ENCODE measurements at regions not wholly inside any gene's neighbourhood (a gene's known extent, or its start where the extent isn't known, plus 50 kb on each side); places are given as distances from the start of the nearest gene placed in this dataset.
"Not testable (repeated sequence)": the region's sequence is repeated elsewhere in the genome, so short reads cannot be mapped to it uniquely, and the experiment has no call there.

DNA sequence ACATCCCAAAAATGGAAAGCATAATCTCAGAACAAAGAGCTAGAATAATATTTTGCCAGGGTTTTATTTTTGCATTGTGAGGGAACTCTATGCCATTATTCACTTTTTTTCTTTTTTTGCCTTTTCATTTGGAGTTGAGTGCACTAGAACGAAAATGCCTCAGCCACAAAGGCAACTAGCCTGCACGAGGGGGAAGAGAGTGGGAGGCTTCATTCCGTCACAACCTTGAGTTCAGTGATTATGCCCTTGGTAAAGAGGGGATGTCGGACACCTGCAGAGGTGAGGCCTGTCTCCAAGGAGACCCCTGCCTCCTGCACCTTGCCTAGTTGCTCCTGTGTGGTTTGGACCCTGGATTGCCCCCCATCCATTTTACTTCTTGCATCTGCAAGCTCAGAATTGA lies 232.7 kb downstream of the TEX36 start:
- no peak for DNase-seq

GRCh38 chr10:125449571-125449970 lies 233.4 kb downstream of the TEX36 start:
- no peak for DNase-seq

DNA sequence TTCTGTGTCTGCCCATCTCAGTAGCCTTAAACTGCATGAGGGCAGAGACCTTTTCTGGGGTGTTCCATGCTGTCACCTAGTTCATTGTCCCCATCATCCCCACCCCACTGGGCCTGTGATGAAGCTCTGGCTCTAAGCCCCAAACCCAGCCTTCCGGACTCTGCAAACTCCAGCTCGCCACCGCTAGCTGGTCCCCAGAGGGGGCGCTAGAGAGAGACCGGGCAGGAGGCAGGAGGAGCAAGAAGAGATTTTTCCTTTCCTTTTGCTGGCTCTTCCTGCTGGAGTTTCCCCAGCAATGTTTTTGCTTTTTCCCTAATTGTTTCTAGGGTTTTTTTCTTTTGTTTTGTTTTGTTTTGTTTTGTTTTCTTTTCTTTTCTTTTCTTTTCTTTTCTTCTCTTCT lies 234.4 kb downstream of the TEX36 start:
- no peak for DNase-seq

GRCh38 chr10:125444790-125445189 lies 238.2 kb downstream of the TEX36 start:
- DNase-seq = no peak

DNA sequence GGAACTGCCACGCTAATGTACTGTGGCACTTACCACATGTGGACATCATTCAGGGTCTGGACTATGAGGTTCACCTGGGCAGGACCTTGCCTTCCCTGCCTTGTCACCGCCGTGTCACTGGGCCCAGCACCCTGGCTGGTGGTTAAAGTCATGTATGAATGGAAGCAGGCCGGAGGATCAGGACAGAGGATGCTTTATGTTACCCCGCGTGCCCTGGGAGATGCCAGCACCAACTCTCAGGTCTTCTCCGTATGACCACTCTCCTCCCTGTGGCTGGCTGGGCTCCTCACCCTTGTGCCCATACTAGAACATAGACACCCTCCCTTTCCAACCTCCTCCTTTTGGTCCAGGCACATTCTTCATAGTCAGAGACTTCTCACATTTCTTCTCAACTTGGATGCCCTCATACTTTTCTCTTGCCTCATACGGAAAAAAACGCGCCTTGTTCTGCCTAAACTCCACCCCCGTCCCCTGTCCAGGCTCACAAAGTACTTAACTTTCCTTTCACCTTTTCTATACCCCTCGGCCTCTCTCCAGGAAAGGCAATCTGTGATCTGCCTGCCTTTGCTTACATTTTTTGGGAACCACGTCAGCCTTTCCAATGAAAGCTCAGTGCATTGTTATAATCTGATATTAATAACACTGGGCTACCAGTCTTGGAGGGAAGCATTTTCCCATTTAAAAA lies 240.0 kb downstream of the TEX36 start:
- DNase-seq = no peak

DNA sequence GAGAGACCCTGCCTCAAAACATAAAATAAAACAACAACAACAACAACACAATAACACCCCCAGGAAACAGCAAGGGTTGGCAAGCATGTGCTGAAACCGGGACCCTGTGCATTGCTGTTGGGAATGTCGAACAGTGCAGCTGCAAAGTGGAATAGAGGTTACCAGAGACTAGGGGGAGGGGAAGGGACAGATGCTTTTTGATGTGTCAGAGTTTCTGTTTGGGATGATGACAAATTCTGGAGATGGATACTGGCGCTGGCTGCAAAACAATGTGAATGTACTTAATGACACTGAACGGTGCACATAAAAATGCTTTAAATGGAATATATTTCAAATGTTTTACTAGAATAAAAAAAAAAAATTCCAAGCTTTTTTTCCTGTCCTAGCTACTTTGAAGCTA lies 241.8 kb downstream of the TEX36 start:
- DNase-seq = no peak

DNA sequence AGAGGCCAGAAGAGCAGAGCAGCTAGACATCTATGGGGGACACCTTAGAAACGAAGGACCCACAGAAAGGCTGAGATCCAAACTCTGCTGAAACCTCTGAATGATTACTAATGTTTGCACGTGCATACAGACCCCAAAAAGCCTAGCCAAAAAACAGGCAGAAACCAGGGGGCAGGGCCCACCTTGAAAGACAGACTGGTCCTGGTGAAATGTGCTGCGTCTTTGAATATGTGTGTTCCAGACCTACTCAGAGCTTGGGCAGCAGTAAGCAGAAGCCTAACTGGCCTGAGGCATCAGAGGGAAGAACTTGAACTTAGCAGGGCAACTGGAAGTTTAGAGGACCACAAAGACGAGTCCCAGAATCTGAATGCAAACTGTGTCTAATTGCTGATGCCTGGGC lies 251.8 kb downstream of the TEX36 start:
- no peak for DNase-seq

DNA sequence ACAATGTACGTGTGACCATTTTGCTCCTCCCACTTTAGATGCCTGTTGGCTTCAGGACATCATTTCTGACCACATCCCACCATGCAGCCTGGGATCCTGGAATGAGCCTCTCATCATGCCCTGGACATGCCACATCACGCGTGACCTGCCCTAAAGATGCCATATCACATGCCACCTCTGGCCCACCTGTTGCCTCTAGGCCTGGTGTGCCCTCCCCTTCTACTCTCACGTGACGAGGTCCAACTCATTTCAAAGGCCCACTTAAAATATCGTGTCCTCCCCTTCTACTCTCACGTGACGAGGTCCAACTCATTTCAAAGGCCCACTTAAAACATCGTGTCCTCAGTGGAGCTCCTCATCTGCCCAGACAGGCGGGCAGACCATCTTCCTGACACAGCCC lies 254.9 kb downstream of the TEX36 start:
- DNase-seq = no peak

- DNase-seq = no peak
These were observed 258.6 kb downstream of the TEX36 start for GRCh38 chr10:125424191-125424847.

DNA sequence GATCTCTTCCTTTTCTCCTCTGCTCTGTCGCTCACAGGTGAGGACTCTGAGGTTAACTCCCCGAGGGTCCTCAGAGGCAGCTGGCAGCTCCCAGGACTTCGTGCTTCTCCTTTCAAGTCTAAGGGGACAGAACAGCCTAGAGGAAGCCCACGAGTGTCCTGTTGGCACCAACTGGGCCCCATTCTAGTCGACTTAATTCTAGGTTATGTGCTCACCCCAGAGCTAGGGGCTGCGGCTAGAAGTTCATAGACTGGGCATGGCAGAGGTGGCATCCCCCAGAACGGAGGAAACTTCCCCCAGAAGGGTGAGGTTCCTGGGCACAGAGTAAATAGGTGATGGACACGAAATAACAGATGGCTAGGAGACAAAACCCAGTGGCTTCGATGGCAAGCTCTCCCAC lies 259.4 kb downstream of the TEX36 start:
- DNase-seq = no peak

DNA sequence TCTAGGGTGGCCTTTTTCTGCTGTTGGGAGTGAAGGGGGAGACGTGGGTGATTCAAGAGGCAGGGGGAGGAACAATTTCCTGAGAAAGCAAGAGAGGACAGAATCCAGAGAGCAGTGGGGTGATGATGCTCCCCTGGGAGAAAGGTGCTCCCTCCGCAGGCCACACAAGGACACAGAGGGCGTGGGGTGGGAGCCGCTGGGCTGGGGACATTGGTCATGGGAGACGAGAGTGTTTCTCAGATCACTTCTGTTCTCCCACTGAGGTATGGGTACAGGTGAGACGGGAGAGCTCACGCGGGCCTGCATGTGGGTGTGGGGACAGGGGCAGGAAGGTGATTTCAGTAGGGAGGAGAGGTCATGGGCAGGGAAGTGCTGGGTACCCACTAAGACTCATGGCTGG lies 259.5 kb upstream of the CTBP2 start:
- DNase-seq = no peak

GRCh38 chr10:125419146-125419545 lies 258.8 kb upstream of the CTBP2 start:
- no peak for DNase-seq

- DNase-seq = no peak
These were observed 257.2 kb upstream of the CTBP2 start for GRCh38 chr10:125417605-125418004.

GRCh38 chr10:125415964-125416363 lies 255.6 kb upstream of the CTBP2 start:
- DNase-seq = no peak

DNA sequence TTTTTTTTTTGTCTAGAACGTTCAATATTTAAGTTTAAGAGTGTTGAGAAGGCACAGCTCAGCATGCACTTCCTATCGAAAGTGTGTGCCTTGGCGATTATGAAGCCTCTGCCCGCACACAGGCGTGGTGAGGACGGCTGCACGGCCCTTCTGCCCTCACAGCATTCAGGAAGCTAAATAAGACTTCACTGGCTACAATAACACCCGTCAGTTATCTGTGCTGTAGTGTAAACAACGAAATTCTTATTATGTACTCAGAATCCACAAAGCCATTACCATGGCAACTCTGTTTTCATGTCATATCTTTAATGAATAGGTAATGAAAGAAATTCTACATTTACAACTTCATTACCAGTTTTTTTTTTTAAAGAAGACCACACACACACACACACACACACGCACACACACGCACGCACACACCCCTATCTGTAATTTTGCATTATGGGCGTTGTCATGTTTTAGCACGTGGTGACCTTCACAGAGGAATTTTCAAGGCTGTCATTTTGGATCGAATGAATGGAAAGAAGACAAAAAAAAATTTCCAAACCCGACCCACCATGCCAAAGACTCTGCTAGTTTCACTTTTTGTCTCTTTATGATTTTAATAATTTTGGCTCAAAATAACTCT lies 254.8 kb upstream of the CTBP2 start:
- no peak for DNase-seq

- DNase-seq = no peak
These were observed 251.4 kb upstream of the CTBP2 start for GRCh38 chr10:125411724-125412123.

GRCh38 chr10:125409756-125410155 lies 249.4 kb upstream of the CTBP2 start:
- DNase-seq = no peak

DNA sequence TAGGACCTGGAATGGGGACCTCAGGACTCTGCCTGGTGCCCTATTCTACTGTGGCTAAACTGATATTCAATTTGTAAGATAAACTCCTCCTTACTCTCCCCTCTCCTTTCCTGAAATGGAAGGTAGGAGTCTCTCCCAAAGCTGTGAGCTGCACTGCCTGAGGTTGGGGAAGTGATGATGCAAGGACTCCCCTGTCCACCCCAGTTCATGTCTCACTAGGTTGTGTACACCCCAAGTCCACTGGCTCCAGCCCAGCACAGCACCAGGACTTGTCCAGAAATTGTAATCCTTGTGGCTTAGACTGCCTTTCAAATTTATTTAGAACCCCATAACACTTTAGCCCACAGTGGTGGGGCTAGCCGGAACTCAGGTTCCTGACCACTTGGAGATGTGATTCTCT lies 247.2 kb upstream of the CTBP2 start:
- no peak for DNase-seq

DNA sequence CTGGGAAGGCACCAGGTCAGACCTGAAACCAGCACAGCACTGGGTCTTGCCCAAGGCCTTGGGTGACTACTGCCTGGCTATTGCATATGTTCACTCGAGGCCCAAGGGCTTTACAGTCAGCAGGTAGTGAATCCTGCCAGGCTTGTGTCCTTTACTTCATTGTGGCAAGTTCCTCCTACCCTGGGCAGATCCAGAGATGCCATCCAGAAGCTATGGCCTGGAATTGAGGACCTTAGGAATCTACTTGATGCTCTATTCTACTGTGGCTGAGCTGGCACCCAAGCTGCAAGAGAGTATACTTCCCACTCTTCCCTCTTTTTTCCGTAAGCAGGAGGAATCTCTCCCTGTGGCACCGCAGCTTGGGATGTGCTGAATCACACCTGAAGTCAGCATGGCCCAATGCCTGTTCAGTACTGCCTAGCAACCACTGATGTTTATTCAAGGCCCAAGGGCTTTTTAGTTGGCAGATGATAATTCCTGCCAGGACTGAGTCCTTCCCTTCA lies 246.7 kb upstream of the CTBP2 start:
- DNase-seq = no peak

DNA sequence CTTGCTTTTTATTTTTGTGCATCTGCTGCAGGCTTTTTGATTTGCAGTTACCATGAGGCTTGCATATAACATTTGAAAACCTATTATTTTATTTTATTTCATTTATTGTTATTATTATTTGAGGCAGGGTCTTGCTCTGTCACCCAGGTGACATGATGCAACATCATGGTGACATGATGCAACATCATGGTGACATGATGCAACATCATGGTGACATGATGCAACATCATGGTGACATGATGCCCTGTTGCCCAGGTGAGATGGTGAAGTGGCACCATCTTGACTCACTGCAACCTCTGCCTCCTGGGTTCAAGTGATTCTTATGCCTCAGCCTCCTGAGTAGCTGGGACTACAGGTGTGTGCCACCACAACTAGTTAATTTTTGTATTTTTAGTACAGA lies 244.5 kb upstream of the CTBP2 start:
- DNase-seq = not testable (repeated sequence)

GRCh38 chr10:125401462-125401861 lies 241.1 kb upstream of the CTBP2 start:
- DNase-seq = no peak

GRCh38 chr10:125399289-125399688 lies 238.9 kb upstream of the CTBP2 start:
- no peak for DNase-seq

GRCh38 chr10:125398270-125398669 lies 237.9 kb upstream of the CTBP2 start:
- no peak for DNase-seq

- no peak for DNase-seq
These were observed 237.2 kb upstream of the CTBP2 start for GRCh38 chr10:125397608-125398007.

All from CD4-positive, alpha-beta T cell treated with Interleukin-4 for 1 hour (primary cell).